MM.1S (cell line): ENCODE measurements at regions not wholly inside any gene's neighbourhood (a gene's known extent, or its start where the extent isn't known, plus 50 kb on each side); places are given as distances from the start of the nearest gene placed in this dataset.

Experiments used
- DNase-seq: peaks from one replicate; pipeline ENCODE4 v3.0.0-alpha.2; 2015
- H2AFZ ChIP-seq: fragments of 300-600 bp; sonication (generic); 2 replicates; pipeline ENCODE4 v1.6.0; 2016; ENCODE audit warnings: antibody characterized with exemption, low read length
- H3F3A ChIP-seq: fragments of 300-600 bp; sonication (generic); 2 replicates; pipeline ENCODE4 v1.6.1; 2016; ENCODE audit warnings: mild to moderate bottlenecking, antibody characterized with exemption, low read length, moderate library complexity, mixed read lengths; ENCODE audit not compliant: insufficient read depth
- H3K27ac ChIP-seq: fragments of 300-600 bp; sonication (generic); 2 replicates; pipeline ENCODE4 v1.5.1; 2016; ENCODE audit warnings: mild to moderate bottlenecking, low read length
- H3K27me3 ChIP-seq: fragments of 300-600 bp; sonication (generic); replicated peaks from 2 replicates; pipeline ENCODE4 v1.6.0; 2016; ENCODE audit warnings: low read length; ENCODE audit not compliant: insufficient read depth
- H3K36me3 ChIP-seq: fragments of 300-600 bp; sonication (generic); replicated peaks from 2 replicates; pipeline ENCODE4 v1.6.1; 2016; ENCODE audit warnings: mild to moderate bottlenecking, low read length, mixed read lengths; ENCODE audit not compliant: insufficient read depth
- H3K4me1 ChIP-seq: fragments of 300-600 bp; sonication (generic); 2 replicates; pipeline ENCODE4 v1.6.1; 2016; ENCODE audit warnings: low read length, mixed read lengths
- H3K4me2 ChIP-seq: fragments of 300-600 bp; sonication (generic); 2 replicates; pipeline ENCODE4 v1.6.0; 2016; ENCODE audit warnings: low read depth, low read length
- H3K4me3 ChIP-seq: fragments of 300-600 bp; sonication (generic); 2 replicates; pipeline ENCODE4 v1.5.1; 2016; ENCODE audit warnings: low read length, mixed read lengths
- H3K79me2 ChIP-seq: fragments of 300-600 bp; sonication (generic); 2 replicates; pipeline ENCODE4 v1.6.1; 2016; ENCODE audit warnings: mixed run types, low read length, mixed read lengths
- H3K9ac ChIP-seq: fragments of 300-600 bp; sonication (generic); 2 replicates; pipeline ENCODE4 v1.6.1; 2016; ENCODE audit warnings: low read length, mixed read lengths
- H3K9me2 ChIP-seq: fragments of 300-600 bp; sonication (generic); replicated peaks from 2 replicates; pipeline ENCODE4 v1.6.1; 2016; ENCODE audit warnings: mild to moderate bottlenecking, low read length, mixed read lengths; ENCODE audit not compliant: insufficient read depth
- H3K9me3 ChIP-seq: fragments of 300-600 bp; sonication (generic); replicated peaks from 2 replicates; pipeline ENCODE4 v1.6.1; 2016; ENCODE audit warnings: mild to moderate bottlenecking, low read length, mixed read lengths; ENCODE audit not compliant: insufficient read depth
- H4K20me1 ChIP-seq: fragments of 300-600 bp; sonication (generic); 2 replicates; pipeline ENCODE4 v1.6.1; 2016; ENCODE audit warnings: mild to moderate bottlenecking, low read length, moderate library complexity, mixed read lengths; ENCODE audit not compliant: insufficient read depth
- CTCF ChIP-seq: fragments of 300-600 bp; sonication (generic); IDR thresholded peaks from 2 replicates; pipeline ENCODE4 v1.5.1; 2016; ENCODE audit warnings: antibody characterized with exemption, low read length, mixed read lengths
- EZH2 ChIP-seq: fragments of 300-600 bp; sonication (generic); optimal IDR thresholded peaks from 2 replicates; pipeline ENCODE3; 2017; ENCODE audit warnings: low read depth, mild to moderate bottlenecking, antibody characterized with exemption, low read length, mixed read lengths
- EZH2phosphoT487 ChIP-seq: fragments of 300-600 bp; sonication (generic); IDR thresholded peaks from 2 replicates; pipeline ENCODE4 v1.6.1; 2018; ENCODE audit warnings: antibody characterized with exemption, low read length

DNA sequence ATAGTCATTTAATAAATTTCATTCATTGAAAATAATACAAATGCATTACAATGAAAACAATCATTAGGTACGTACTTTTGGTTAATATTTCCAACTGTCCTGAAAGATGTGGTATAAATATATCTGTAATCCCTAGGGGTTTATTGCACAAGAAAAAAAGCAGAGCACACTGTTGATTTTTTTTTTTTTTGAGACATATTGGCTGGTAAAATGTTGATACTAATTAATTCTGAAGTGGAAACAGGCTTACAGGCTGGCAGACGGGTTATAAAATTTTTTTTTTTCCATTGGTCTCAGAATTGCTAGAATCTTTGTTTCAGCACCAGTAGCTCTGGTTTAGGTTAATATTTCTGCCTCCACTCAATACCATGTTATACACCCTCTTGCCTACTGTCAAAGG, 193.6 kb downstream of the MAP2K6 start:
- no peak overlapping the region for H3K9ac ChIP-seq

DNA sequence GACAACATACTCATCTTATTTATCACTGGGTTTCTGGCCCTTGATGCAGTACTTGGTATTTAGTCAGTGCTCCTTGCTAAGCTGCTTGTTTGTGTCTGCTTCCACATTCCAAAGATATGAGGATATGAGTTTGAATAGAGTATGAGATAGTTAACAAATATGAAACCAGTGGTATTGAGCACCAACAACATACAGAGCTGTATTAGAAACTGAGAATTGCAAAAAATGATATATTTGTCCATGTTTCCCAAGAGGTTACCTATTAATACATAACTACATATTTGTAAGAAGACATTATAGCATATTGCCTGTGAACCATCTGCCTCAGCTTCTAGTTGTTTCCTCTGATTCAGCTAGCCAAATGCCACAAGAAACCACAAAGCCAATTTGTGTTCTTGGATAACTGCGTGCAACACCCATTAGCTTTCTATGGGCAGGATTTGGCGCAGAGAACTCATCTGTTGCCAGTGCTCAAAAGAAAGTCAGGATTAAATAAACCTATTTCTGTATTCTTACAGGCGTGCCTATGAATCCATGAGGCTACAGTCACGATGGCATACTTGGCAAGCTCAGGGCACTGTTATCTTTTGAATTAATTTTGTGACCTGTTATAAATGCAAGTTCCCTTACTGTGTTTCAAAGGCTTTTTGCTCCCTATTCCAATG, 194.4 kb downstream of the MAP2K6 start:
- no peaks in the 10 kb centered on the region for H3K79me2 ChIP-seq
- H3K9ac ChIP-seq: no peak overlapping the region
- no peaks in the 10 kb centered on the region for H3K36me3 ChIP-seq
- no peaks in the 10 kb centered on the region for H3F3A ChIP-seq
- H3K9me3 ChIP-seq: no peaks in the 10 kb centered on the region
- no peaks in the 10 kb centered on the region for H3K27me3 ChIP-seq
- H3K4me2 ChIP-seq: no peak overlapping the region
- H3K4me1 ChIP-seq: peaks cover 18% of the 10 kb centered on the region
- H2AFZ ChIP-seq: no peak overlapping the region
- no peak for TF ChIP-seq CTCF
- H4K20me1 ChIP-seq: no peaks in the 10 kb centered on the region
- no peak overlapping the region for H3K27ac ChIP-seq
- H3K9me2 ChIP-seq: no peaks in the 10 kb centered on the region
- no peak overlapping the region for H3K4me3 ChIP-seq
- DNase-seq: no peak

More for the DNA sequence above, 193.6 kb downstream of the MAP2K6 start:
- Histone ChIP-seq H4K20me1 (no peaks in the 10 kb centered on the region), H3K27me3 (no peaks in the 10 kb centered on the region), H3K9me3 (no peaks in the 10 kb centered on the region), H3F3A (no peaks in the 10 kb centered on the region), H3K79me2 (no peaks in the 10 kb centered on the region), H3K36me3 (no peaks in the 10 kb centered on the region), H2AFZ (no peak overlapping the region), H3K4me2 (no peak overlapping the region), H3K4me1 (peaks cover 18% of the 10 kb centered on the region), H3K9me2 (no peaks in the 10 kb centered on the region), H3K4me3 (no peak overlapping the region), H3K27ac (no peak overlapping the region)
- no peak for TF ChIP-seq EZH2
- no peak for DNase-seq

DNA sequence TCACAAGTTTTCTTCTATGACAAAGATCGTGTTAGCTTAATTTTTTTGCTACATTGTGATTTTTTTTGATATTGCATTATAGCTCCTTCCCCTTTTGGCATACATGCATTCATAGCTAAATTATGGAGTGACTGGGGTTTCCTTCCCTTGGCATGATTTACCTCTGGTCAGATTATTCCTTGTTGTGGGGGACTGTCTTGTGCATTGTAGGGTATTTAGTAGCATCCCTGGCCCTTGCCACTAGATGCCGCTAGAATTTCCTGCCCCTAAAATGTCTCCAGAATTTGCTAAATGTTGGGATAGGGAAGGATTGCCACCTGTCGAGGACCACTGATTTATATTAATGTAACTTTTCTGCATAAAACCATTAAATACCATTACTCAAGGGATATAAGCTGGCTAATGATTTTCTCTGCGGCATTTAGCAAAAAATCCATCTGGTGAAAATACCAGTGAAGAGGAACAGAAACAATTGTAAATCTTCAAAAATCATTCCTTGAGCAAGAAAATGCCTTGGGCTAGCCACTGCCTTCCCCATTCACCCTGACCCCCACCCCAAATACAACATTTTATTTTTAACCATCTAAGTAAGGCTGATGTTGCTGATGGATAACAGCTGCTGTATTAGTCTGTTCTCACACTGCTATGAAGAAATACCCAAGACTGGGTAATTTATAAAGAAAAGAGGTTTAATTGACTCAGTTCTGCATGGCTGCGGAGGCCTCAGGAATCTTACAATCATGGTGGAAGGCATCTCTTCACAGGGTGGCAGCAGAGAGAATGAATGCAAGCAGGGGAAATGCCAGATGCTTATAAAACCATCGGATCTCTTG, 195.2 kb downstream of the MAP2K6 start:
- Histone ChIP-seq H3K9me3 (no peaks in the 10 kb centered on the region), H3K9ac (no peak overlapping the region), H3K4me1 (peaks cover 18% of the 10 kb centered on the region), H3K4me2 (no peak overlapping the region), H4K20me1 (no peaks in the 10 kb centered on the region), H3K79me2 (no peaks in the 10 kb centered on the region), H2AFZ (no peak overlapping the region), H3K36me3 (no peaks in the 10 kb centered on the region), H3F3A (no peaks in the 10 kb centered on the region), H3K27me3 (no peaks in the 10 kb centered on the region), H3K27ac (no peak overlapping the region), H3K9me2 (no peaks in the 10 kb centered on the region), H3K4me3 (no peak overlapping the region)
- TF ChIP-seq CTCF: peak; percentile 48
- TF ChIP-seq EZH2: no peak
- no peak for TF ChIP-seq EZH2phosphoT487
- no peak for DNase-seq

DNA sequence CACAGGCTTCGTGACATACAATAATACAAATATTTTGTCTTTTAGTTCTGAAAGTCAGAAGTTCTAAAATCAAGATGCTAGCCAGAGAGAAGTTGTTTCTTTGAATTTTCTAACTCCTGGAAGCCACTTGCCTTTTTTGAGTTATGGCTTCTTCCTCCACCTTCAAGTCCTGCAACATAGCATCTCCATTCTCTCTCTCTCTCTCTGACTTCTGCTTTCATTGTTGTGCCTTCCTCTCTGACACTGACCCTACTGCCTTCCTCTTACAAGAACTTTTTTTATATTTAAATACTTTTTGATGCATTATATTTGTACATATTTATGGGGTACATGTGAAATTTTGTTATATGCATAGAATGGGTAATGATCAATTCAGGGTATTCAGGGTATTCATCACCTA, 205.9 kb downstream of the MAP2K6 start:
- Histone ChIP-seq H3K9me3 (no peaks in the 10 kb centered on the region), H3K79me2 (no peaks in the 10 kb centered on the region), H3K4me2 (no peak overlapping the region), H3K36me3 (no peaks in the 10 kb centered on the region), H3K4me1 (no peaks in the 10 kb centered on the region), H3F3A (no peaks in the 10 kb centered on the region), H3K9me2 (no peaks in the 10 kb centered on the region), H3K4me3 (no peak overlapping the region), H3K27me3 (no peaks in the 10 kb centered on the region), H3K9ac (no peak overlapping the region), H3K27ac (no peak overlapping the region), H4K20me1 (no peaks in the 10 kb centered on the region), H2AFZ (no peak overlapping the region)
- DNase-seq: no peak
- no peak for TF ChIP-seq EZH2
- TF ChIP-seq CTCF: no peak
- no peak for TF ChIP-seq EZH2phosphoT487
